ENCODE measurements at regions not wholly inside any gene's neighbourhood (a gene's known extent, or its start where the extent isn't known, plus 50 kb on each side); places are given as distances from the start of the nearest gene placed in this dataset.

DNA sequence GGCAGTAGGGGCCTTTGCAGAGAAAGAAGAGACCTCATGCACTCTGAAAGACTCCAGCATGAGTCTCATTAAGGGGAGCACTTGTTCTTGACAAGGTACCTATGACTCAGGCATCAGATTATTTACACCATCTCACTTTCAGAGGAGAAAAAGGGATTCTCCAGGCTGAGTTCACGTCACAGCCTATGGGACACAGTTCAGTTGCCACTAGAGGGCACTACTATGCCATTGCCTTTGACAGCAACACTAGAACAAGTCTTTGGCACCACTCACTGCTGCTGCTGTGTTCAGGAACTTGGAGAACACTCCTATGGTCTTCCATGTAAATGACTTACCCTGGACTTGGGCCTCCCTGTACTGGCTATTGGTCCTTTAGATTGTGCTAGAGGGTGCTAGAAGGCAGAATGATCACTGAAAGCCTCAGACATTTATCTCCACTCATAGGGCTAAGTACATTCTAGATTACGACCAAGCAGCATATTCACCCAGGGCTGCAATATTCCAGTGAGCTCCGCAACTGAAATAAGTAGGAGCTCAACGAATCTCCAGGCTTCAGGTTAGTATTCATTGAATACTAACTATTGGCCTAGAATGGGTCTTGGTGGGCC, 225.1 kb upstream of the CA10 start (continued):
- TF ChIP-seq, protein P1, sequence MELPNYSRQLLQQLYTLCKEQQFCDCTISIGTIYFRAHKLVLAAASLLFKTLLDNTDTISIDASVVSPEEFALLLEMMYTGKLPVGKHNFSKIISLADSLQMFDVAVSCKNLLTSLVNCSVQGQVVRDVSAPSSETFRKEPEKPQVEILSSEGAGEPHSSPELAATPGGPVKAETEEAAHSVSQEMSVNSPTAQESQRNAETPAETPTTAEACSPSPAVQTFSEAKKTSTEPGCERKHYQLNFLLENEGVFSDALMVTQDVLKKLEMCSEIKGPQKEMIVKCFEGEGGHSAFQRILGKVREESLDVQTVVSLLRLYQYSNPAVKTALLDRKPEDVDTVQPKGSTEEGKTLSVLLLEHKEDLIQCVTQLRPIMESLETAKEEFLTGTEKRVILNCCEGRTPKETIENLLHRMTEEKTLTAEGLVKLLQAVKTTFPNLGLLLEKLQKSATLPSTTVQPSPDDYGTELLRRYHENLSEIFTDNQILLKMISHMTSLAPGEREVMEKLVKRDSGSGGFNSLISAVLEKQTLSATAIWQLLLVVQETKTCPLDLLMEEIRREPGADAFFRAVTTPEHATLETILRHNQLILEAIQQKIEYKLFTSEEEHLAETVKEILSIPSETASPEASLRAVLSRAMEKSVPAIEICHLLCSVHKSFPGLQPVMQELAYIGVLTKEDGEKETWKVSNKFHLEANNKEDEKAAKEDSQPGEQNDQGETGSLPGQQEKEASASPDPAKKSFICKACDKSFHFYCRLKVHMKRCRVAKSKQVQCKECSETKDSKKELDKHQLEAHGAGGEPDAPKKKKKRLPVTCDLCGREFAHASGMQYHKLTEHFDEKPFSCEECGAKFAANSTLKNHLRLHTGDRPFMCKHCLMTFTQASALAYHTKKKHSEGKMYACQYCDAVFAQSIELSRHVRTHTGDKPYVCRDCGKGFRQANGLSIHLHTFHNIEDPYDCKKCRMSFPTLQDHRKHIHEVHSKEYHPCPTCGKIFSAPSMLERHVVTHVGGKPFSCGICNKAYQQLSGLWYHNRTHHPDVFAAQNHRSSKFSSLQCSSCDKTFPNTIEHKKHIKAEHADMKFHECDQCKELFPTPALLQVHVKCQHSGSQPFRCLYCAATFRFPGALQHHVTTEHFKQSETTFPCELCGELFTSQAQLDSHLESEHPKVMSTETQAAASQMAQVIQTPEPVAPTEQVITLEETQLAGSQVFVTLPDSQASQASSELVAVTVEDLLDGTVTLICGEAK (IDR thresholded peaks at IDR 0.05): no peak
- TF ChIP-seq, protein P1 (CRISPR knock-in tag; IDR thresholded peaks at IDR 0.05): no peak

- 2% methylated on average over 3 of the region's 3 CpGs for WGBS (ENCODE audit: low lambda C conversion rate)
- intact Hi-C loops (cut with micrococcal nuclease; ENCODE audit: unreplicated experiment): no loop called here
- H3K79me2 ChIP-seq (ENCODE audit: insufficient read depth, low read length): no peaks in the 10 kb centered on the region
- no peaks in the 10 kb centered on the region for H3K36me3 ChIP-seq (replicated peaks in 1 of 2; ENCODE audit: control insufficient read depth in 1 of 2, insufficient read depth in 2 of 2, low read length in 2 of 2)
- peak; percentile 21 for DNase-seq (ENCODE audit: low spot score)
- no TSS peak for BruUV-seq (replicated peaks)
- H3K4me2 ChIP-seq (ENCODE audit: low read depth, low read length): no peak overlapping the region
- no peaks in the 10 kb centered on the region for H4K20me1 ChIP-seq (ENCODE audit: insufficient read depth, low read length)
- H3K27ac ChIP-seq (ENCODE audit: extremely low read length, insufficient read depth, low read length): no peak overlapping the region
- FAIRE-seq: peak; percentile 55
- in situ Hi-C loops (cut with HindIII; ENCODE audit: extremely low pct_ligation_motif_present, low pct_unique_long_range_greater_than_20kb): no loop called here
- ATAC-seq: peak; percentile 51; the same call in 1 of the 3 replicates
- peaks cover 16% of the 10 kb centered on the region for H3K4me1 ChIP-seq (ENCODE audit: insufficient read depth, low read length)
- POLR2A ChIA-PET: no interaction called here
- CTCF ChIA-PET (ENCODE audit: low intra/inter-chr PET ratio, low total read pairs): no interaction called here
- H2AFZ ChIP-seq (ENCODE audit: low read length): no peak overlapping the region
- H3K27me3 ChIP-seq (ENCODE audit: control insufficient read depth in 1 of 2, insufficient read depth in 2 of 2, low read length in 2 of 2): no peaks in the 10 kb centered on the region
- H3K4me3 ChIP-seq (replicated peaks in 1 of 3; ENCODE audit: insufficient read depth in 1 of 3, low read depth in 2 of 3, low read length in 3 of 3): no peak overlapping the region
- H3K9ac ChIP-seq (ENCODE audit: insufficient read depth, low read depth, low read length): no peak overlapping the region
- no peaks in the 10 kb centered on the region for H3K9me3 ChIP-seq (ENCODE audit: low read length)
- TF ChIP-seq PREB (CRISPR knock-in tag; IDR thresholded peaks at IDR 0.05) (no peak), MAFK (conservative IDR thresholded peaks at IDR 0.05 in 1 of 2, IDR thresholded peaks at IDR 0.05 in 1 of 2; ENCODE audit: low read length in 2 of 2) (no peak), TSC22D2 (CRISPR knock-in tag; IDR thresholded peaks at IDR 0.05; ENCODE audit: borderline replicate concordance) (no peak), ARID5B (CRISPR knock-in tag; IDR thresholded peaks at IDR 0.05) (0 out of 2 replicates have a peak, but pooled peaks have one; percentile 32)
- TF ChIP-seq, protein P2, sequence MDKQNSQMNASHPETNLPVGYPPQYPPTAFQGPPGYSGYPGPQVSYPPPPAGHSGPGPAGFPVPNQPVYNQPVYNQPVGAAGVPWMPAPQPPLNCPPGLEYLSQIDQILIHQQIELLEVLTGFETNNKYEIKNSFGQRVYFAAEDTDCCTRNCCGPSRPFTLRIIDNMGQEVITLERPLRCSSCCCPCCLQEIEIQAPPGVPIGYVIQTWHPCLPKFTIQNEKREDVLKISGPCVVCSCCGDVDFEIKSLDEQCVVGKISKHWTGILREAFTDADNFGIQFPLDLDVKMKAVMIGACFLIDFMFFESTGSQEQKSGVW (CRISPR knock-in tag; IDR thresholded peaks at IDR 0.05; ENCODE audit: borderline replicate concordance): no peak
Measured at GRCh38 chr17:52378860-52379259, 220.3 kb upstream of the CA10 start.

Data from HepG2 (cell line).